GM21423 (cell line): ENCODE measurements at regions not wholly inside any gene's neighbourhood (a gene's known extent, or its start where the extent isn't known, plus 50 kb on each side); places are given as distances from the start of the nearest gene placed in this dataset.

ENCODE experiments used
- ATAC-seq: cut with Tn5 transposase; IDR thresholded peaks from one replicate; pipeline ENCODE4 v1.9.1; 2021; ENCODE audit warnings: mild to moderate bottlenecking, moderate library complexity; ENCODE audit not compliant: unreplicated experiment

DNA sequence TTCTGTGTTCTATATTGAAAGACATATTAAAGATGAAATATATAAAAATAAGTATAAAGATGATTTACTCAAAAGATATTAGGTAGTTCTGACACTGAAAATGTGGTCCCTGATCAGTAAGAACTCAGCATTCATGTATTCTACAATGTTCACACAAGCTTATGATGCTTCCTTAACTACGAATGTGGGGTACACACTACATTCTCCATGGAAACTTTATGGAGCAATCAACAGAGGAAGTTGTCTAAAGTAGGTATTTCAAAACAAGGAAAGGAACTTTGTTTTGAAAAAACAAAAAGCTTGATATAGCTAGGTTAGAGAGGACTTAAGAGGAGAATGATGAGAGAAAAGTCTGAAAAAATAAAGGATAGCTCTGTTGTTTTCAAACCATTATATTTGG is 119.7 kb upstream of the RGS18 start:
- no peak for ATAC-seq

DNA sequence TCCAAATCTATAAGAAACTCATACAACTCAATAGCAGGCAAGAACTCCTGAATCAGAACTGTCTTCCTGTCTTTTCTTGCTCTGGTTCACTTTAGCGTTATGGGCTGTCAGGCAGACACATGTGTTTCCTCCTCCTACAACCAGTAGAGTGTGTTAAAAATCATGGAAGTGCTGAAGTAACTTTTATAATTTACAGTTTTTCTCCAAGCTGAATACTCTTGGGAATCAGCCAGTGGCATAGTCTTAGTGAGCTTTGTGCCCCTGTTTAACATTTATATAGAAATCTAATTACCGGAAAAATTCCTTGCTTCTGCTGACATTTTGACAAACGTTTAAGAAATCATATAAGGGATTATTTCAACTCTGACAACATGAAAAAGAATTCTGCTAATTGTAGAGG is 113.1 kb upstream of the RGS18 start:
- no peak for ATAC-seq

DNA sequence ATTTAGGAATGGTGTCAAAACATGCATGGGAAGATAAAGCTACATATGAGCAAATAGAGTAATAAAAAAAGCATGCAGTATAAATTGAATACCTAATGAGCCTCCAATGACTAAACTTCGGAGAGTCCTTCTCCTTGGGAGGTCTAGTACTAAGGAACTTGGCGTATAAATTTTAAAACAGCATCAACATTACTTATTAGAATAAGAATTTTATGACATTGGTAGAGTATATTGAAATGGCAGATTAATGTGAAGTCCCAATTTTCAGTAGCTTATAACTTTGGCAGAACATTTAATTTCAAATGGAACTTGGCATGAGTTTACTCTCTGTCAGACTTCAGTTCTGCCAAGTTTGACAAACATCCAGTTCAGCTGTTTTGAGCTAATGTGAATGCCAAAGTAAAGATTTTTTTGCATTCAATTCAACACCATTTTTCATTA is 104.7 kb upstream of the RGS18 start:
- ATAC-seq, result no peak

- ATAC-seq, result no peak
These were observed 100.5 kb upstream of the RGS18 start for GRCh38 chr1:192057766-192058165.

DNA sequence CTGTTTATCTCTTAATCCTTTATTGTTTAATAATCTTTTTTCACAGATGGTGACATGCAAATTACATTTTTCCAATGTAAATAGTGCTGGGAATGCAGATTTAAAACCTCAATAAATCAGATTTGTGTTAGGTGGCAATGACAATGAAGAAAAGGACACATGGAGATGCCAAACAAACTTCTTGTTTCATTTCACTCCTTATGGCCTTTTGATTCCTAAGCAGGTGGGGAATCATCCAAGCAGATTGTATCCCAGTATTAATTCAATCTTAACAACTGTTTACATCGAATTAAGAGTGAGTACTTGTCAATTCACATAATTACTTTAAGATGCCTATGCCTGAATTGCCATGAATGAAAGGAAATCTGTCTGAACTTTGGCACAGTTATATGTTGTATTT is 98.9 kb upstream of the RGS18 start:
- no peak for ATAC-seq

DNA sequence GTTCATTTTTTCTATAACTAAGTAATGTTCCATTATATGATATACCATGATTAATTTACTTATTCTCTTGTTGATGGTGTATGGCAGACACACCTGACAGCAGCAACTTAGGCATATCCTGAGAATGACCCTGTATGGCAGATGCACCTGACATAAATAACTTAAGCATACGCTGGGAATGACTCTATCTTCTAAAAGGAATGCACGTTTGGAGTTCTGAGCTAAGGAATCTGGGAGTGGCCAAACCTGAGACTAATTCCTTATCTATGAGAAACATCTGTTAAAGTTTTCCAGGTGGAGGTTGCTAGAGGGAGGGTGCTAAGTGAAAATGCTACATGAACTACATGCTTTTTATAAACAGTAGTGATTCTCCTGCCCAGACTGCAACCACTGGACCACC is 96.7 kb upstream of the RGS18 start:
- no peak for ATAC-seq

GRCh38 chr1:192065087-192065486 is 93.2 kb upstream of the RGS18 start:
- no peak for ATAC-seq

DNA sequence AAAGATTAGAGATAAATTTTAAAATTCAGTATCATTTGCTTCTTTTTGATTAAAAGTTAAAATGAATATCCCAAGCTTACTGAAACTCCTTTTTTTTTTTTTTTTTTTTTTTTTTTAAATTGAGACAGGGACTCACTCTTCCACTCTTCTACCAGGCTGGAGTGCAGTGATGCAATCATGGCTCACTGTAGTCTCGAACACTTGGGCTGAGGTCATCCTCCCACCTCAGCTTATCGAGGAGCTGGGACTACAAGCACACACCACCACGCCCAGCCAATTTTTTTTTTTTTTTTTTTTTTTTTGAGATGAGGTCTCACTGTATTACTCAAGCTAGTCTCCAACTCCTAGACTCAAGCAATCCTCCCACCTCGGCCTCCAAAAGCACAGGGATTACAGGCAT is 92.1 kb upstream of the RGS18 start:
- no peak for ATAC-seq

DNA sequence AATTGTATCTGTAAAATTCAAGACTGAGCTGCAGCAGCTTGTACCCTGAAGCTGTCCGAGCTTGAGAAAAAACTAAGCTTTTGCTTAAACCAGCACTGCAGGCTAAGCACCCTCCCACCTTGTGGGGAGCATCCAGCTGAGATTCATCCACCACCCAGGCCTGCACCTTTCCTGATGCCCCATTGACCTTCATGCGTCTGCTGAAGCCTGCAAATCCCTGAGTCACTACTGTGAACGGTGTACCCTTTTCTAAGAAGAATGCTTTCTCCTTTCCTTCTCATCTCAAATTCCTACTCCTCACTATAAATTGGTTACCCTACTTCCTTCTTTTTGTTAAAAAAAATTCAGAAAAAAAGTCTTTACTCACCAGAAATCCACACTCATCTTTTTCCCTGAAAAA is 90.9 kb upstream of the RGS18 start:
- ATAC-seq, result no peak

DNA sequence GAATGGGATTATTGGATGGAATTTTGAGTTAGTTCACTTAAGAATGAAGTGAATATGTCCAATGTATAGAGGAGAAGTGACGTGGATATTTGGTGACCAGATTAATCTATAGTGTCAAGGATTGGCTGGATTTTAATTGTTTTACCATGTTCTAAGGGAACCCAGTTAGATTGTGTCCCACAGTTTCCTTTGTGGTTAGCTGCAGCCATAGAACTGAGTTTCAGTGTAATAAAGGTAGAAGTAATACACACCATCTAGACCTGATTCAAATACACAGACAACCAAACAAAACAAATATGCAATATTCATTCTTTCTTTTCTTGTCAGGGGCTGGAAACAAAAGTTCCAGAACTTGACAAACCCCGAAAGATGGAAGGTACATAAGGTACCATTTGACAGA is 88.0 kb upstream of the RGS18 start:
- no peak for ATAC-seq

- ATAC-seq, result no peak
These were observed 77.6 kb upstream of the RGS18 start for GRCh38 chr1:192080684-192081083.

DNA sequence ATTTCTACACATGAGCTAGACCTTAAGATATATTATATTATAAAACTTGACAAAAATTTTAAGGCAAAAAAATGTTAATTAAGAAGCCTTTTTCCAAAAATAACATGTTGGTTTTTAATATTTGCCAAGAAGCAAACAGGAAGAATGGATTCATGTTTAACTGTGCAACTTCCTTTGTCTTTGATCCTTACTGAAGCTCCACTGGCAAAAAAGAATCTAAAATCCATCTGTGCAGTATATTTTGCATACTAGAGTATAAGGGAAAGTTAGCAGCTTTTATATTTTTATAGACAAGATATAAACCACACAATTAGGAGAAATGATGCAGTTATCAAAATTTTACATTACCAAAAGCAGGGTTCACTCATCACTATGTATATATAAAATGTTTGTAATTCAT is 76.9 kb upstream of the RGS18 start:
- ATAC-seq, result no peak

DNA sequence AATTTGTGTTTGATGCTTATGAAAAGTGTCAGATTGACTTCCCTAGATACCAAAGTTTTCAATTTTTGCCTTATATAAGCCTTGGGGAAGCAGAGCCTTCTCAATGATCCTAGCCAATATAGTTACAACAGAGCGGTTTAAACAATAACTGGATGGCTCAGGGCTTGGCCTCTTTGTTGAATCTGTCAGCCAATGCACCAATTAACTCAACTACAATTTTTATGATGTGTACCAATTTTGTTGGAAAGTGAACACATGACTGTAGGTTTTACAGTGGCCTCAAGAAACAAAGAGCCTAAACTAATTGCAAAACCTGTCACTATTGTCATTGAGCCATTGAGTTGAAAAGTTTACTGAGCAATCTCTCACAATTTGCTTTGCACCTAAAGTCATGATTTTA is 71.6 kb upstream of the RGS18 start:
- ATAC-seq, result no peak

- no peak for ATAC-seq
These were observed 70.9 kb upstream of the RGS18 start for GRCh38 chr1:192087334-192087733.

DNA sequence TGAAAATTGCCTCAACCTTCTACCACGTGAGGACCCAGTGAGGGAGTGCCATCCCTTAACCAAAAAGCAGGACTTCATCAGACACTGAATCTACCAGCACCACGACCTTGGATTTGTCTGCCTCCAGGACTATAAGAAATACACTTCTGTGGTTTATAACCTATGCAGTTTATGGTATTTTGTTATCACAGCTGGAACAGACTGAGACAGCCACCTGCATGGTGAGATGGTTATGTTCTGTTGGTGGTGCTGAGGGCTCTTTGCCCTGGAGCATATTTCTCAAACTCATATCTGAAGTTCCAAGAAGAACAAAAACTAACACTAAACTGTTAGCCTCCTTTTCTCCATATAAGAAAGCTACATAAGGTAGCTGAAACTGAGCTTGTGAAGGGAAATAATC is 69.8 kb upstream of the RGS18 start:
- ATAC-seq, result no peak

DNA sequence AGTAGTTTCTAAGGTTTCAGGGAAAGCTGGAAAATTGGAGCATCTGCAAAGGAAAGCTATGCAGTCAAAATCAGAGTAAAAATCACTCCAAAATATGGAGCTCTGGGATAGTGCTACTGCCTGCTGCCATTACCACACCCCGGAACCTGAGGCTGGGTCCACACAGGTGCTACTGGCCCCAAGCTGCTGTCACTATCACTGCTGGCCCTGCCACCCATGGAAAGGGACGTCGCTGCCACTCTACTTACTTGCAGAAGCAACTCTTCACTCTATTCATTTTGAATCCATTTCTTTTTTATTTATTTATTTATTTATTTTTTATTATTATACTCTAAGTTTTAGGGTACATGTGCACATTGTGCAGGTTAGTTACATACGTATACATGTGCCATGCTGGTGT is 60.3 kb upstream of the RGS18 start:
- no peak for ATAC-seq

DNA sequence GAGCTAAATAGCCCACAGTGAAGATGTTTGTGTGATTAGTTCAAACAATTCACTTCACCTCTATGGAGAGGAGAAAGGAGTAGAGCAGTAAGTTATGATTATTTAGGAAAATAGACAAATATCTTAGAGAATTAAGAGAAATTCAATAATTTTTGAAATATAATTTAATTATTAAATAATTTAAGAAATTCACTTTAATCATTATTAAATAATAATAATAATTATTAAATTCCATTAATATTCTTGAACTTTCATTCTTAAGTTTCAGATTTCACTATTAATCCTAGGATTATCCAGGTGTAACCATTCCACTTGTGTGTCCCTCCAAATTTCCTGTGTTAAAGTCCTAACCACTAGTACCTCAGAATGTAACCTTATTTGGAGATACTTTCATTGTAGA is 58.9 kb upstream of the RGS18 start:
- ATAC-seq, result no peak

GRCh38 chr1:192100686-192101468 is 57.4 kb upstream of the RGS18 start:
- no peak for ATAC-seq

DNA sequence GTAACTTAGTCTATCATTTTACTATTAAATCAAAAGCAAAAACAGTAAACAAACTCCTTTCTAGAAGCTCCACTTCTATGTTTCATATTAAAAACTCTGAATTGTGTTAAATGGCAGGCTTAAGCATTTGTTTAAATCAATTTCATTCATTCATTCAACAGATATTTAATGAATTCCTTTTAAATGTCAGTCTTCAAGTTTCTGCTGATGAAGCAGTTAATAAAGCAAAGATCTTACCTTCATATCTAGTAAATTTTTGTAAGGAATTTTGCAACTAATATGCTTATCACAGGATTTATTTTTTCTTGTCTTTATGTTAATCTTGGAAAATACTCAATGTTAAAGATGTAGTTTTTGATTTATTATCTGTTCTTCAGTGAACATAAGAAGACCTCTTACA is 54.1 kb upstream of the RGS18 start:
- ATAC-seq, result no peak

GRCh38 chr1:192104852-192105251 is 53.4 kb upstream of the RGS18 start:
- no peak for ATAC-seq

- ATAC-seq, result no peak
These were observed 50.1 kb upstream of the RGS18 start for GRCh38 chr1:192108161-192108560.
